Right atrium auricular region (tissue), 2 donors: ENCODE measurements at regions not wholly inside any gene's neighbourhood (a gene's known extent, or its start where the extent isn't known, plus 50 kb on each side); places are given as distances from the start of the nearest gene placed in this dataset.

ENCODE experiments used
- DNase-seq: peaks from one replicate; pipeline ENCODE4 v3.0.0-alpha.2; 2019; ENCODE audit warnings: low spot score
- H3K27ac ChIP-seq, 2 donors: fragments of 200-600 bp; sonication (generic); 1 replicate in 1 of 2; 2 replicates in 1 of 2; pipeline ENCODE4 v1.5.1; 2016 to 2019
- H3K27me3 ChIP-seq, 2 donors: fragments of 200-600 bp; sonication (generic); one replicate each; pipeline versions ENCODE4 v1.5.1 to v1.6.0; 2017 to 2019
- H3K36me3 ChIP-seq: fragments of 200-600 bp; sonication (generic); one replicate; pipeline ENCODE4 v1.5.1; 2016
- H3K4me1 ChIP-seq, 2 donors: fragments of 200-600 bp; sonication (generic); one replicate each; pipeline versions ENCODE4 v1.5.1 to v1.6.0; 2017 to 2019
- H3K4me3 ChIP-seq, 2 donors: fragments of 200-600 bp; sonication (generic); 1 replicate in 1 of 2; 2 replicates in 1 of 2; pipeline ENCODE4 v1.5.1; 2017 to 2019; ENCODE audit warnings: mild to moderate bottlenecking in 1 of 2, moderate library complexity in 1 of 2
- H3K9me3 ChIP-seq, 2 donors: fragments of 200-600 bp; sonication (generic); one replicate each; pipeline ENCODE4 v1.5.1; 2019
- CTCF ChIP-seq, 2 donors: fragments of 200-600 bp; sonication (generic); IDR thresholded peaks; one replicate each; pipeline ENCODE4 v1.5.1; 2019; ENCODE audit warnings: antibody characterized with exemption in 2 of 2

GRCh38 chr4:128579154-128579853 is 230.2 kb upstream of the JADE1 start:
- no peak overlapping the region for H3K27ac ChIP-seq
- H3K36me3 ChIP-seq = no peaks in the 10 kb centered on the region
- no peaks in the 10 kb centered on the region for H3K27me3 ChIP-seq
- TF ChIP-seq CTCF (IDR thresholded peaks at IDR 0.05) = no peak
- peaks cover 0 to 8% of the 10 kb centered on the region in 2 donors for H3K4me1 ChIP-seq
- H3K9me3 ChIP-seq = no peaks in the 10 kb centered on the region
- DNase-seq = no peak
- H3K4me3 ChIP-seq = no peak overlapping the region

- H3K36me3 ChIP-seq = no peaks in the 10 kb centered on the region
- TF ChIP-seq CTCF (IDR thresholded peaks at IDR 0.05) = peak; percentile 17 to 61
- no peaks in the 10 kb centered on the region for H3K9me3 ChIP-seq
- peak; percentile 79 for DNase-seq
- H3K4me1 ChIP-seq = peaks cover 0 to 42% of the 10 kb centered on the region in 2 donors
- peak overlapping the region in 1 of 2 donors; percentile 60 for H3K27ac ChIP-seq
- no peak overlapping the region for H3K4me3 ChIP-seq
- no peaks in the 10 kb centered on the region for H3K27me3 ChIP-seq
Measured at GRCh38 chr4:128574706-128575105, 234.8 kb upstream of the JADE1 start.

GRCh38 chr4:128573781-128574508 is 235.6 kb upstream of the JADE1 start:
- Histone ChIP-seq H3K36me3 (no peaks in the 10 kb centered on the region), H3K4me3 (no peak overlapping the region), H3K9me3 (no peaks in the 10 kb centered on the region), H3K27me3 (no peaks in the 10 kb centered on the region), H3K4me1 (peaks cover 0 to 42% of the 10 kb centered on the region in 2 donors), H3K27ac (peak overlapping the region; percentile 28 to 60)
- no peak for TF ChIP-seq CTCF (IDR thresholded peaks at IDR 0.05)
- DNase-seq = no peak

- Histone ChIP-seq H3K4me3 (no peak overlapping the region), H3K9me3 (no peaks in the 10 kb centered on the region), H3K27me3 (no peaks in the 10 kb centered on the region), H3K4me1 (peaks cover 0 to 42% of the 10 kb centered on the region in 2 donors), H3K36me3 (no peaks in the 10 kb centered on the region), H3K27ac (peak overlapping the region in 1 of 2 donors; percentile 60)
- no peak for TF ChIP-seq CTCF (IDR thresholded peaks at IDR 0.05)
- DNase-seq = no peak
Measured at GRCh38 chr4:128572778-128573241, 236.7 kb upstream of the JADE1 start.

- peak overlapping the region; percentile 59 to 60 for H3K27ac ChIP-seq
- DNase-seq = peak; percentile 76
- peaks cover 0 to 42% of the 10 kb centered on the region in 2 donors for H3K4me1 ChIP-seq
Measured at GRCh38 chr4:128571747-128572146, 237.8 kb upstream of the JADE1 start.

More at GRCh38 chr4:128571747-128572146, 237.8 kb upstream of the JADE1 start:
- H3K27me3 ChIP-seq = no peaks in the 10 kb centered on the region
- TF ChIP-seq CTCF (IDR thresholded peaks at IDR 0.05) = no peak
- H3K9me3 ChIP-seq = no peaks in the 10 kb centered on the region
- H3K4me3 ChIP-seq = no peak overlapping the region
- H3K36me3 ChIP-seq = no peaks in the 10 kb centered on the region
